ENCODE measurements at regions not wholly inside any gene's neighbourhood (a gene's known extent, or its start where the extent isn't known, plus 50 kb on each side); places are given as distances from the start of the nearest gene placed in this dataset.

GRCh38 chr14:41071351-41071750 is 535.3 kb upstream of the LRFN5 start:
- TF ChIP-seq POLR2AphosphoS5 (IDR thresholded peaks at IDR 0.05; ENCODE audit: low read depth), result no peak
- no peak for TF ChIP-seq EZH2phosphoT487 (IDR thresholded peaks at IDR 0.05; ENCODE audit: unreplicated experiment)
- TF ChIP-seq CTCF (conservative IDR thresholded peaks at IDR 0.05; ENCODE audit: low read depth in 2 of 2), result no peak
- TF ChIP-seq JUNB (IDR thresholded peaks at IDR 0.05; ENCODE audit: unreplicated experiment), result no peak
- TF ChIP-seq ETS1 (IDR thresholded peaks at IDR 0.05), result no peak
- no peak for TF ChIP-seq EZH2 (IDR thresholded peaks at IDR 0.05; ENCODE audit: low read depth, unreplicated experiment)
- no peak for TF ChIP-seq NANOG (IDR thresholded peaks at IDR 0.05; ENCODE audit: borderline replicate concordance)
- no peak for TF ChIP-seq ZNF114 (CRISPR knock-in tag; IDR thresholded peaks at IDR 0.05)
- TF ChIP-seq STAT1 (IDR thresholded peaks at IDR 0.05; ENCODE audit: unreplicated experiment), result no peak
- TF ChIP-seq CREB1 (CRISPR knock-in tag; IDR thresholded peaks at IDR 0.05; ENCODE audit: low read depth), result no peak

Data from GM23338 (cell line).